ENCODE measurements at regions not wholly inside any gene's neighbourhood (a gene's known extent, or its start where the extent isn't known, plus 50 kb on each side); places are given as distances from the start of the nearest gene placed in this dataset.
"Not testable (repeated sequence)": the region's sequence is repeated elsewhere in the genome, so short reads cannot be mapped to it uniquely, and the experiment has no call there.

GRCh38 chr3:31096661-31097395, 202.4 kb upstream of the GADL1 start:
- intact Hi-C loops (cut with DNase I; ENCODE audit: low total_unique reads) = no loop called here
- Histone ChIP-seq H3K27ac (no peak overlapping the region), H3K36me3 (ENCODE audit: low read depth, missing control alignments) (no peaks in the 10 kb centered on the region), H3K4me1 (no peaks in the 10 kb centered on the region), H3K4me3 (no peak overlapping the region), H3K9me3 (no peaks in the 10 kb centered on the region), H3K27me3 (no peaks in the 10 kb centered on the region)
- 66 to 71% methylated on average over 5 of the region's 5 CpGs for WGBS, 2 donors
- DNase-seq = no peak
- TF ChIP-seq POLR2A (IDR thresholded peaks at IDR 0.05) (no peak), CTCF (IDR thresholded peaks at IDR 0.05) (no peak)

DNA sequence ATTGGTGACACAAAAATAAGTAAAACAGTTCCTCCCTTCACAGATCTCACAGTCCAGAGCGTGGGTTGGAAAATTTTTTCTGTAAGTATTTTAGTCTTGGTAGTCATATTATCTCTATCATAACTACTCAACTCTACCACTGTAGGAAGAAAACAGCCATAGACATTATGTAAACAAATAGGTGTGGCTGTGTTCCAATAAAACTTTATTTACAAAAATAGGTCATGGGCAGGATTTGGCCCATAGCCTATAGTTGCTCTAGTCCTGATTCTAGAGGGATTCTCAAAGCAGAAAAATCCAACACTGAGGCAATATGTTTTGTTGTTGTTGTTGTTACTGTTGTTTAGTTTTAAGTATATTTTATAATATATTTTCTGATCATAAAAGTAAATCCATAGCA, 206.1 kb upstream of the GADL1 start:
- no peak overlapping the region for H3K4me3 ChIP-seq
- H3K9me3 ChIP-seq = no peaks in the 10 kb centered on the region
- H3K27me3 ChIP-seq = no peaks in the 10 kb centered on the region
- WGBS, 2 donors = 92 to 97% methylated on average over 1 of the region's 1 CpG
- TF ChIP-seq POLR2A (IDR thresholded peaks at IDR 0.05) = no peak
- TF ChIP-seq CTCF (IDR thresholded peaks at IDR 0.05) = no peak
- intact Hi-C loops (cut with DNase I; ENCODE audit: low total_unique reads) = no loop called here
- no peaks in the 10 kb centered on the region for H3K36me3 ChIP-seq (ENCODE audit: low read depth, missing control alignments)
- no peaks in the 10 kb centered on the region for H3K4me1 ChIP-seq
- no peak for DNase-seq
- no peak overlapping the region for H3K27ac ChIP-seq

- H3K27me3 ChIP-seq; H3K4me1 ChIP-seq; intact Hi-C loops (cut with DNase I; ENCODE audit: low total_unique reads); H3K9me3 ChIP-seq; DNase-seq; H3K27ac ChIP-seq; H3K36me3 ChIP-seq (ENCODE audit: low read depth, missing control alignments); H3K4me3 ChIP-seq: not testable (repeated sequence)
- 56% methylated on average over 1 of the region's 1 CpG for WGBS, 2 donors
These were observed 206.8 kb upstream of the GADL1 start for GRCh38 chr3:31101285-31101684.

- intact Hi-C loops (cut with DNase I; ENCODE audit: low total_unique reads) = no loop called here
- Histone ChIP-seq H3K27ac (no peak overlapping the region), H3K4me1 (no peaks in the 10 kb centered on the region), H3K9me3 (no peaks in the 10 kb centered on the region), H3K36me3 (ENCODE audit: low read depth, missing control alignments) (no peaks in the 10 kb centered on the region), H3K4me3 (no peak overlapping the region), H3K27me3 (no peaks in the 10 kb centered on the region)
- 86 to 90% methylated on average over 8 of the region's 8 CpGs for WGBS, 2 donors
- TF ChIP-seq CTCF (IDR thresholded peaks at IDR 0.05) (no peak), POLR2A (IDR thresholded peaks at IDR 0.05) (no peak)
- DNase-seq = no peak
These were observed 207.9 kb upstream of the GADL1 start for GRCh38 chr3:31102196-31102879.

DNA sequence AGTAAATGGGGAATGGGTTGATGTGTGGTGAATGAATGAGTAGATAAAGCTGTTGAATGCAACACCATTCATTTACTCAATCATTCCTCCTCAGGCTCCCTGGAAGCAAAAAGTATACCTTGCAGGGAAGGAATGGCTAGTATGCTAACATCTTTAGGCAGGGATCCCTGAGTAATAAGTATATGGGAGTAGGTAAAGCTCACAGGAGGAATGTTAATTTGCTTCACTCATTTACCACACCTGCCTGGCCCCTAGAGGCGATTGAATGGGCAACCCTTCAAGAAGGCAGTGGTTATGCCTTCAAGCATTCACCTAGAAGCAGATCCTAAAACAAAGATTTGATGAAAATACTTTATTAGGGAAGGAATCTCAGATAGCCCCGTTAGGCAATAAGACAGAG, 208.7 kb upstream of the GADL1 start:
- no peak for DNase-seq
- Histone ChIP-seq H3K4me1 (no peaks in the 10 kb centered on the region), H3K27me3 (no peaks in the 10 kb centered on the region), H3K4me3 (no peak overlapping the region), H3K36me3 (ENCODE audit: low read depth, missing control alignments) (no peaks in the 10 kb centered on the region), H3K27ac (no peak overlapping the region), H3K9me3 (no peaks in the 10 kb centered on the region)
- no peak for TF ChIP-seq CTCF (IDR thresholded peaks at IDR 0.05)
- no peak for TF ChIP-seq POLR2A (IDR thresholded peaks at IDR 0.05)
- WGBS, 2 donors = 76 to 82% methylated on average over 2 of the region's 2 CpGs
- intact Hi-C loops (cut with DNase I; ENCODE audit: low total_unique reads) = no loop called here
